Suppressor macrophage treated with lipopolysaccharide for 1 hour (primary cell): ENCODE measurements at regions not wholly inside any gene's neighbourhood (a gene's known extent, or its start where the extent isn't known, plus 50 kb on each side); places are given as distances from the start of the nearest gene placed in this dataset.

ENCODE experiments used
- DNase-seq, 3 donors: peaks; one replicate each; pipeline ENCODE4 v3.0.0-alpha.2; 2020 to 2022

- DNase-seq: no peak
These were observed 219.4 kb upstream of the CPNE8 start for GRCh38 chr12:39124768-39125167.

GRCh38 chr12:39123580-39124253 lies 218.3 kb upstream of the CPNE8 start:
- no peak for DNase-seq

- no peak for DNase-seq
These were observed 217.3 kb upstream of the CPNE8 start for GRCh38 chr12:39122562-39123204.

- DNase-seq: no peak
These were observed 211.5 kb upstream of the CPNE8 start for GRCh38 chr12:39116861-39117260.

- no peak for DNase-seq
These were observed 206.7 kb upstream of the CPNE8 start for GRCh38 chr12:39112064-39112463.

- no peak for DNase-seq
These were observed 199.7 kb upstream of the CPNE8 start for GRCh38 chr12:39105111-39105510.

GRCh38 chr12:39103552-39104165 lies 198.3 kb upstream of the CPNE8 start:
- peak; percentile 77 to 91 (median 86) for DNase-seq

- peak; percentile 27 to 75 (median 57) for DNase-seq
These were observed 197.3 kb upstream of the CPNE8 start for GRCh38 chr12:39102474-39103209.

GRCh38 chr12:39095636-39096330 lies 190.4 kb upstream of the CPNE8 start:
- DNase-seq: no peak

- no peak for DNase-seq
These were observed 176.5 kb upstream of the CPNE8 start for GRCh38 chr12:39081910-39082309.

- DNase-seq: no peak
These were observed 171.8 kb upstream of the CPNE8 start for GRCh38 chr12:39077226-39077625.

- no peak for DNase-seq
These were observed 168.7 kb upstream of the CPNE8 start for GRCh38 chr12:39074063-39074462.

- no peak for DNase-seq
These were observed 167.3 kb upstream of the CPNE8 start for GRCh38 chr12:39072658-39073057.

GRCh38 chr12:39071611-39072010 lies 166.2 kb upstream of the CPNE8 start:
- DNase-seq: no peak

- no peak for DNase-seq
These were observed 165.4 kb upstream of the CPNE8 start for GRCh38 chr12:39070775-39071174.

GRCh38 chr12:39065455-39065854 lies 160.1 kb upstream of the CPNE8 start:
- DNase-seq: peak in 1 of 3 donors; percentile 12

- no peak for DNase-seq
These were observed 159.3 kb upstream of the CPNE8 start for GRCh38 chr12:39064708-39065107.

GRCh38 chr12:39062266-39062996 lies 157.0 kb upstream of the CPNE8 start:
- DNase-seq: no peak

GRCh38 chr12:39061576-39061975 lies 156.2 kb upstream of the CPNE8 start:
- DNase-seq: no peak

GRCh38 chr12:39048395-39048794 lies 143.0 kb upstream of the CPNE8 start:
- DNase-seq: no peak

GRCh38 chr12:39047539-39048262 lies 142.3 kb upstream of the CPNE8 start:
- no peak for DNase-seq

- no peak for DNase-seq
These were observed 139.4 kb upstream of the CPNE8 start for GRCh38 chr12:39044754-39045153.
